IPS-20b (cell line): ENCODE measurements at regions not wholly inside any gene's neighbourhood (a gene's known extent, or its start where the extent isn't known, plus 50 kb on each side); places are given as distances from the start of the nearest gene placed in this dataset.

ENCODE experiments used
- H3K27ac ChIP-seq: one replicate; pipeline ENCODE4 v1.5.1; 2013; ENCODE audit warnings: low read length
- H3K27me3 ChIP-seq: 2 replicates; pipeline ENCODE4 v1.6.1; 2013; ENCODE audit warnings: mild to moderate bottlenecking, low read length, inconsistent platforms; ENCODE audit not compliant: insufficient read depth
- H3K36me3 ChIP-seq: 2 replicates; pipeline ENCODE4 v1.6.1; 2013; ENCODE audit warnings: low read depth, mild to moderate bottlenecking, inconsistent platforms, low read length, moderate library complexity; ENCODE audit not compliant: insufficient read depth
- H3K4me1 ChIP-seq: 2 replicates; pipeline ENCODE4 v1.6.1; 2013; ENCODE audit warnings: mild to moderate bottlenecking, control low read depth, inconsistent platforms, low read length, moderate library complexity; ENCODE audit not compliant: insufficient read depth
- H3K4me3 ChIP-seq: 2 replicates; pipeline ENCODE4 v1.5.1; 2013; ENCODE audit warnings: mild to moderate bottlenecking, low read length, inconsistent platforms
- H3K9ac ChIP-seq: 2 replicates; pipeline ENCODE4 v1.6.1; 2013; ENCODE audit warnings: low read depth, mild to moderate bottlenecking, inconsistent platforms, low read length, moderate library complexity
- H3K9me3 ChIP-seq: 2 replicates; pipeline ENCODE4 v1.6.1; 2013; ENCODE audit warnings: mild to moderate bottlenecking, low read depth, low read length, inconsistent platforms; ENCODE audit not compliant: insufficient read depth

DNA sequence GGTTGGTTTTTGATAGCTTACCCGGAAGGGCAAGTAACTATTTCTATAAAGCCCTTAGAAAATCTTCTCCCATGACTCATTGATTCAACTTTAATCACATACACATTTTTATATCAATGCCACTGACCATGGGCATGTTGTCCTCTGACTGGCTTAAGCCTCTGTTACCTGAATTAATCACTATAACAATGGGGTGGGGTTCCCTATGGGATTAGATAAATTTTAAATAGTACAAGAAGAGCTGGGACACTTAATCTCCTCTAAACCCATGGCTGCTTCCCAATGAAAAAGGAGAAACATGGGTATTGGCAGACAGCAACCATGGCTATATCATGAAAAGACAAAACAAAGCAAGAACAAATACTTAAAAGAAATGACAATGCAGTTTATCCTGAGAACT, 636.2 kb downstream of the BRINP1 start:
- H3K9me3 ChIP-seq = peaks cover 33% of the 10 kb centered on the region
- no peak overlapping the region for H3K9ac ChIP-seq
- no peaks in the 10 kb centered on the region for H3K36me3 ChIP-seq
- H3K4me1 ChIP-seq = no peaks in the 10 kb centered on the region
- H3K27me3 ChIP-seq = no peaks in the 10 kb centered on the region
- H3K4me3 ChIP-seq = no peak overlapping the region
- no peak overlapping the region for H3K27ac ChIP-seq

DNA sequence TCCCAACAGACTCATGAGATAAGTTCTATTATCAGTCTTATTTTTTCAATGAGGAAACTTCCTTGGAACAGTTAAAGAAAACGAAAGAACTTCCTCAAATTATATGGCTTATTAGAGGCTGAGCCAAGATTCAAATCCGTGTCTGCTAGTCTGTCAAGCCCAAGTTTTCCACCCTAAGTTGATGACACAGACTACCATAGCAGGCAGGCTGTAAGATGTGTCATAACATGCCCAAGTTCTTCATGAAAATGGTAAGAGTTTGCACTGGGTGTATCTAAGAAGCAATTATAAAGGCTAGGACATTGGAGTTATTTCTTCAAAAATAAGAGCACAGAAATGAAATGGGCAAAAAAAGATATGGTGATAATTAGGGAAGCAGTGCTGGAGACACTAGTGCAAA, 634.5 kb downstream of the BRINP1 start:
- H3K27me3 ChIP-seq = no peaks in the 10 kb centered on the region
- H3K27ac ChIP-seq = no peak overlapping the region
- no peak overlapping the region for H3K4me3 ChIP-seq
- H3K9ac ChIP-seq = no peak overlapping the region
- H3K36me3 ChIP-seq = no peaks in the 10 kb centered on the region
- H3K9me3 ChIP-seq = peaks cover 33% of the 10 kb centered on the region
- H3K4me1 ChIP-seq = no peaks in the 10 kb centered on the region

DNA sequence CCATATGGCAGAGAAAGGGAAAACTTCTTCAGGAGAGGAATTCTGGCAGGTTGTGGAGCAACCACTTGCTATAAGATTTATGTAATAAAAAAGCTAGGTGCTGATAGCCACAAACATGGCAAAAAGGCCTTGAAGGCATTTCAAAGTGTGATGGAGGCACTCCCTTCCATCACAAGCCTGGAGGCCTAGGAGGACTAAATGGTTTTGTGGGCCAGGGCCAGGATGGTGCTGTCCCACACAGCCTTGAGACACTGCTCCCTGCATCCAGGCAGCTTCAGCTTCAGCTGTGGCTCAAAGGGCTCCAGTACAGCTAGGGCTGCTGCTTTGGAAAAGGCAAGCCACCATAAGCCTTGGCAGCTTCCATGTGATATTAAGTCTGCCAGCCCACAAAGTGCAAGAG, 632.8 kb downstream of the BRINP1 start:
- Histone ChIP-seq H3K27ac (no peak overlapping the region), H3K27me3 (no peaks in the 10 kb centered on the region), H3K4me1 (no peaks in the 10 kb centered on the region), H3K9me3 (peaks cover 33% of the 10 kb centered on the region), H3K36me3 (no peaks in the 10 kb centered on the region), H3K9ac (no peak overlapping the region), H3K4me3 (no peak overlapping the region)

DNA sequence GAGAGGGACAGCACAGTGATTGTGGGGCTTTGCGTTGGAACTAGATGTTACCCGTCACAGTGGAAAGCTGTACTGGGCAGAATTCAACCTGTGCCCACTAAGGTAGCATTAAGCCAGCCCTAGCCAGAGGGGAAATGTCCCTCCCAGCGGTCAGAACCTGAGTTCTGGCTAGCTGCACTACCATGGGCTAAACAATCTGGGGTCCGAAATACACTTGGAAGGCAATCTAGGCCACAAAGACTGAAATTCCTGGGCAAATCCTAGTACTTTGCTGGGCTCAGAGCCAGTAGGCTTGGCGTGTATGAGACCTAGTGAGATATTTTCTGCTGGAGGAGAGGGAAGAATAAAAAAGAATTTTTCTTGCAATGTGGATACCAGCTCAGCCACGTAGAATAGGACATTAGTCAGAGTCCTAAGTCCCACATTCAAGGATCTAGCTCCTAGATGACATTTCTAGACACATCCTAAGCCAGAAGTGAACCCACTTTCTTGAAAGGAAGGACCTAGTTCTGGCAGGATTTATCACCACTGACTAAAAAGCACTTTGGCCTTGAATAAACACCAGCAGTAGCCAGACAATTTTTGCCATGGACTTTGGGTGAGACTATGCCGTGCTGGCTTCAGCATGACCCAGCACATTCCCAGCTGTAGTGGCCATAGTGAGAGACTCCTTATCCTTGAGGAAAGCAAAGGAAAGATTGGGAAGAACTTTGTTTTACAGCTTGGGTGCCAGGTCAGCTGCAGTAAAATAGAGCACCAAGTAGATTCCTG, 618.0 kb downstream of the BRINP1 start:
- no peak overlapping the region for H3K4me3 ChIP-seq
- no peaks in the 10 kb centered on the region for H3K9me3 ChIP-seq
- H3K4me1 ChIP-seq = no peaks in the 10 kb centered on the region
- H3K9ac ChIP-seq = no peak overlapping the region
- no peak overlapping the region for H3K27ac ChIP-seq
- H3K36me3 ChIP-seq = no peaks in the 10 kb centered on the region
- H3K27me3 ChIP-seq = no peaks in the 10 kb centered on the region

DNA sequence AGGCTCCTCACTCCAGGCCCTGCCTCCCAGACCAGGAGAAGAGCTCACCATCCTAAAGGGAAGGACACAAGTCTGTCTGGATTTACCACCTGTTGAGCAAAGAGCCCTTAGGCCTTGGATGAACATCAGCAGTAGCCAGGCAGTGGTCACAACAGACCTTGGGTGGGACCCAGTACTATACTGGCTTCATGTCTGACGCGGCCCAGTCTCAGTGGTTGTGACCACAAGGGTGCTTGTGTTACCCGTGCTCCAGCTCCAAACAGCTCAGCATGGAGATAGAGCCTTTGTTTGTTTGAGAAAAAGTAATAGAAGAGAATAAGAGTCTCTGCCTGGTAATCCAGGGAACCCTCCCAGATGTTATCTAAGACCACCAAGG, 617.4 kb downstream of the BRINP1 start:
- no peaks in the 10 kb centered on the region for H3K4me1 ChIP-seq
- no peak overlapping the region for H3K4me3 ChIP-seq
- no peaks in the 10 kb centered on the region for H3K9me3 ChIP-seq
- no peak overlapping the region for H3K27ac ChIP-seq
- no peaks in the 10 kb centered on the region for H3K36me3 ChIP-seq
- no peak overlapping the region for H3K9ac ChIP-seq
- H3K27me3 ChIP-seq = no peaks in the 10 kb centered on the region

DNA sequence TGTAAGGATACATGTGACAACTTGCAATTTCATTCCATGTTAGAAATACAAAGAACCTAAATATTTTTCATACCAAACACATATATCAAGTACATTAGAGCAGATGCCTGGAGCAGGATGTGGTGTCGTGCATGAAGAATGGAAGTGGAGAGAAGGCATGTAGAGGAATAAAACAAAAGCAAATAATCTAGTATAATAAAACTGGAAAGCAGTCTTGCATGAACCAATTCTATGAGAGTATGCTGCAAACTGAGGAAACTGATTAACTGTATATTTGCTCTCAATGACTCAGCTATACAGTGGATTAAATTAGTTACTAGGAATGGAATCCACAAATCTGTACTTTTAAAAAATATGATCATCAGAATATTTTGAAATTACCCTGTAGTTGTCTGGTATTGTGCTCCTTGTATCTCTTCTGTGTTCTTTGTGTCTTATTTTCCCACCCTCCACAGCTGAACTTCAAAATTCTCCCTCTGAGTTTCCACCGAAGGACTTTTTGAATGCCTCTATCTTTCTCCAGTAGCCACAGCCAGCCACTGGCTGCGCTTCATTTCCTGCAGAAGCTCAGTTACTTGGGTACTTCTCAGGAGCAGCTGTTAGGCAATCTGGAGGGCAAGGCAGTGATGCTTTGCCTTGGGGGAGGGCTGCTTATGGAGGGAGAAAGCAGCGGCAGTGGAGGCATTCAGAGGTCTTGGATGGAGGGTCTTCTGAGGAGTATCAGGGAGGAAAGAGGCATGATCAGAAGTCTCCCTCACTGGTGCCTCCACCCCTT, 608.0 kb downstream of the BRINP1 start:
- H3K27ac ChIP-seq = no peak overlapping the region

DNA sequence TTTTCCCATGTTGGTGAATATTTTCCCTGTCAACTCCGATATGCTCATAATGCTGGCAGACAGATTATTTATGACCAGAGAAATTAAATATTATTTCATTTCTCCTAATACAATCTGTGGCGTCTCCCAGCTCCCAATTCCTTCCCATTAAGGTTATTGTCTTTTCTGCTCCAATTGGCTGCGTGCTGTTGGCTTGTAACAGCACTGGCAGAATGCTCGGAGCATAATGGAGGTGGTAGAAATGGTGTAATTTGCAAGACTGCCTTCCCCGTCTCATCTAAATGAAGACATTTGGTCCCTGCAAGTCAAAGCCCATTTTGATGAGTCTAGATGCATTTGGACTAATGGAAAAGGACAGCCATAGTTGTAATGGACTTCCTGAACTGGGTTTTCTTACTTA, 601.7 kb downstream of the BRINP1 start:
- Histone ChIP-seq H3K9me3 (no peaks in the 10 kb centered on the region), H3K4me1 (no peaks in the 10 kb centered on the region)

More for the DNA sequence above, 608.0 kb downstream of the BRINP1 start:
- Histone ChIP-seq H3K27me3 (no peaks in the 10 kb centered on the region), H3K9me3 (no peaks in the 10 kb centered on the region), H3K4me3 (no peak overlapping the region), H3K36me3 (no peaks in the 10 kb centered on the region), H3K9ac (no peak overlapping the region), H3K4me1 (no peaks in the 10 kb centered on the region)

DNA sequence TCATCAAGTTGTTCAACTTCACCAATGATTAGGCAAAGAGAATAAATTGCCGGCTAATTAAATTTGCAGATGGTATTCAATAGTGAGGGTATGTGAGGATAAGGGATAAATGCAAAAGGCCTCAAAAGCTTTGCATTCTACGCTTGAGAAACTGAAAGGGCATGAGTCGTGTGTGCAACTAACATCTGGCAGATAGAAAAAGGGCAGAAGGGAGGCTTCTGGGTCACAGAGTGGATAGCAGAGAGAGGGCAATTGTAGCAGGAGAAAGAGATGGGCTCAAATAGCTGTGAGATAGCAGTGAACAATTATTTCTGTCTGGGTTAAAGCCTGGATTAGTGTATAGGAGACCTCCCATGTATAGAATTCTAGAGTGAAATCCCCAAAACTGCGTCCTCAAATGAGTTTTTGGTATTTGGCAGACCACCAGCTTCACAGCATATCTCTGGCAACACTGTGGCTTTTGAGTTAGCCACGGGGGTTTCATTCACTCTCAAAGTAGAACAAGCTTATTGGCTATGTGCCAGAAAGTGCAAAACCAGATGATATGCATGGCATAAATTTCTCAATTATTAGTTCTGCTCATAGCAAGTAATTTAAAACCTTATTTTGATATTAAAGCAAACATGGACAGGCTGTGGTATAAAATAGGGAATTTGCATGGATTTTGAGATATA, 586.3 kb downstream of the BRINP1 start:
- Histone ChIP-seq H3K27me3 (no peaks in the 10 kb centered on the region), H3K9ac (no peak overlapping the region), H3K4me3 (no peak overlapping the region), H3K36me3 (no peaks in the 10 kb centered on the region), H3K27ac (no peak overlapping the region), H3K4me1 (no peaks in the 10 kb centered on the region), H3K9me3 (no peaks in the 10 kb centered on the region)

More for the DNA sequence above, 601.7 kb downstream of the BRINP1 start:
- H3K27me3 ChIP-seq = no peaks in the 10 kb centered on the region
- H3K4me3 ChIP-seq = no peak overlapping the region
- H3K27ac ChIP-seq = no peak overlapping the region
- H3K36me3 ChIP-seq = no peaks in the 10 kb centered on the region
- no peak overlapping the region for H3K9ac ChIP-seq

DNA sequence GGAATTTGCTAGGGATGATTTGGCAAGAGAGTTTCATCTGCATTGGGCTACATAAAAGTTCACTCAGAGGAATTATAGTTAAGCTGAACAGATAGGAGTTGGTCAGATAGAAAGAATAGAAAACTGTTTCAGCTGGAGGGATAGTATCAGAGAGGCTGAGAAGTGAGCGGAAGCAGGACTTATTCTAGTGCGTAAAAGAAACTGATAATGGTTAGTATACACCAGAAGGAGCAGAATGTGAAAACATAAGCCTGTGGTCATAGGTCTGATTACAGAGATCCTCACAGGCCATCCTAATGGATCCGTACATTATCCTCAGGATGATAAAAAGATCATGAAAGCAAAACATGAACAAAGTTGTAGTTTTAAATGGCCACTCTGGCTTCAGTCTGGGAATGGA, 585.2 kb downstream of the BRINP1 start:
- Histone ChIP-seq H3K4me1 (no peaks in the 10 kb centered on the region), H3K9me3 (no peaks in the 10 kb centered on the region), H3K36me3 (no peaks in the 10 kb centered on the region), H3K27ac (no peak overlapping the region), H3K27me3 (no peaks in the 10 kb centered on the region), H3K4me3 (no peak overlapping the region), H3K9ac (no peak overlapping the region)

DNA sequence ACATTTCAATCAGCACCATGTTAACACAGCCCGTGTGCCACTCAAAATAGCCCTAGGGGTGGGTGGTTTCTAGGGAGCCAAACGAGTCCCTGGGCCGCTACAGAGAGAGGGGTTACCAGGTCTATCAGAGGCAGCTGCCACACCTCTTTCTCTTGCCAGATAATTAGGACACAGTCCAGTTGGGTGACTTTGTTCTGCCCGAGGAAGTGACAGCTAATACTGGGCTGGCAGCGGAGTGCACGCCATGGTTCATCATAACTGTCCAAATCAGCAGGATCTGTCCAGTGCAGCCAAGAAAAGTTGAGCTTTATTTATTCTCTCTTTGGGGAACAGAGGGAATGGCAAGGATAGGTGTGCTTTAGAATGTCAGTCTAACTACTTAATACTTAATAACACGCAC, 583.8 kb downstream of the BRINP1 start:
- no peak overlapping the region for H3K4me3 ChIP-seq
- no peak overlapping the region for H3K9ac ChIP-seq
- no peak overlapping the region for H3K27ac ChIP-seq
- no peaks in the 10 kb centered on the region for H3K4me1 ChIP-seq
- no peaks in the 10 kb centered on the region for H3K9me3 ChIP-seq
- no peaks in the 10 kb centered on the region for H3K27me3 ChIP-seq
- H3K36me3 ChIP-seq = no peaks in the 10 kb centered on the region

DNA sequence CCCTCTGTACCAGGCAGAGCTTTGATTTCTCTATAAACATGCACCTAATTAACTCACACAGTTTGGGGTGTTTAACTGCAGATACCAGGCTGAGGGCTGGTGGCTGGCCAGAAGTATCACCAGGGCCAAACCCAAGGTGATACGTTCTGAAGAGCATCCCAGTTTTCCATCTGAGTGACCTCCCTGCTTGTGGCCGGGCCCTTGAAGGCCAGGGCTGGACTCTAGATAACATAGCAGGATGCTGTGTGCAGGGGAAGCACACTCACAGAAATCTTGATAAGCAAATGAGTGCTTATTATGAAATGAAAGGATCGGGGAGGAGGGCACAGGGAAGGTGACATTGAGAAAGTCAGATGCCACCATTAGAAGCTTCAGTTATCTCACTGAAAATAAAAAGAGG, 582.4 kb downstream of the BRINP1 start:
- Histone ChIP-seq H3K4me1 (no peaks in the 10 kb centered on the region), H3K36me3 (no peaks in the 10 kb centered on the region), H3K9me3 (no peaks in the 10 kb centered on the region), H3K27me3 (no peaks in the 10 kb centered on the region), H3K9ac (no peak overlapping the region), H3K4me3 (no peak overlapping the region), H3K27ac (no peak overlapping the region)
